WTC11 (cell line): ENCODE measurements at regions not wholly inside any gene's neighbourhood (a gene's known extent, or its start where the extent isn't known, plus 50 kb on each side); places are given as distances from the start of the nearest gene placed in this dataset.

Experiments
- ATAC-seq: fragments of 200-7000 bp; cut with Tn5 transposase; 2 replicates; pipeline ENCODE4 v1.10.0; 2021; ENCODE audit warnings: mild to moderate bottlenecking, moderate library complexity
- CTCF ChIA-PET: fragments of 300-600 bp; sonication (Branson Sonifier 250); formaldehyde crosslinking; loops from one replicate; lab custom pipeline; 2021; ENCODE audit warnings: antibody characterized with exemption; lab: Charles Lee
- POLR2A ChIA-PET: fragments of 350-600 bp; sonication (Branson Sonifier 250); formaldehyde crosslinking; loops from one replicate; lab custom pipeline; 2021; ENCODE audit warnings: antibody characterized with exemption; lab: Charles Lee
- DNase-seq: peaks from one replicate; pipeline ENCODE4 v3.0.0; 2021; ENCODE audit warnings: low spot score
- H3K27ac Mint-ChIP-seq: 2 replicates; pipeline ENCODE4 v1.8.0; 2021; ENCODE audit warnings: mixed read lengths
- H3K27me3 Mint-ChIP-seq: 2 replicates; pipeline ENCODE4 v1.8.0; 2021; ENCODE audit warnings: low read depth, mild to moderate bottlenecking, moderate library complexity, mixed read lengths
- H3K36me3 Mint-ChIP-seq: 2 replicates; pipeline ENCODE4 v1.8.0; 2021; ENCODE audit warnings: mixed read lengths
- H3K4me1 Mint-ChIP-seq: 2 replicates; pipeline ENCODE4 v1.8.0; 2022; ENCODE audit warnings: mixed read lengths
- H3K4me3 Mint-ChIP-seq: 2 replicates; pipeline ENCODE4 v1.8.0; 2021; ENCODE audit warnings: mild to moderate bottlenecking, moderate library complexity, mixed read lengths
- H3K9me3 Mint-ChIP-seq: 2 replicates; pipeline ENCODE4 v1.8.0; 2021; ENCODE audit warnings: mixed read lengths
- CREM ChIP-seq: sonication (generic); formaldehyde crosslinking; IDR thresholded peaks from 2 replicates; pipeline ENCODE4 v1.8.1; 2022; ENCODE audit warnings: mild to moderate bottlenecking, missing genetic modification reagents, moderate library complexity
- FOXP1 ChIP-seq: sonication (generic); formaldehyde crosslinking; IDR thresholded peaks from 2 replicates; pipeline ENCODE4 v1.8.0; 2022; ENCODE audit warnings: missing genetic modification reagents, mild to moderate bottlenecking, moderate library complexity, borderline replicate concordance
- KAT7 ChIP-seq: sonication (generic); formaldehyde crosslinking; IDR thresholded peaks from 2 replicates; pipeline ENCODE4 v1.8.1; 2023; ENCODE audit warnings: missing genetic modification reagents, mild to moderate bottlenecking, borderline replicate concordance
- MXD4 ChIP-seq: fragments of 250-450 bp; sonication (Bioruptor Pico); IDR thresholded peaks from 2 replicates; pipeline ENCODE4 v1.8.0; 2021; ENCODE audit warnings: mild to moderate bottlenecking, moderate library complexity, borderline replicate concordance
- RORB ChIP-seq: fragments of 250-450 bp; sonication (Bioruptor Pico); IDR thresholded peaks from 2 replicates; pipeline ENCODE4 v1.9.0; 2021; ENCODE audit warnings: mild to moderate bottlenecking
- SMAD3 ChIP-seq: sonication (generic); formaldehyde crosslinking; IDR thresholded peaks from 2 replicates; pipeline ENCODE4 v1.8.0; 2022; ENCODE audit warnings: missing genetic modification reagents, mild to moderate bottlenecking, borderline replicate concordance
- SP1 ChIP-seq: sonication (generic); formaldehyde crosslinking; conservative IDR thresholded peaks from 2 replicates; pipeline ENCODE4 v1.8.1; 2022; ENCODE audit warnings: missing genetic modification reagents
- ZNF121 ChIP-seq: sonication (generic); formaldehyde crosslinking; IDR thresholded peaks from 2 replicates; pipeline ENCODE4 v1.8.0; 2023; ENCODE audit warnings: missing genetic modification reagents
- ZNF232 ChIP-seq: sonication (generic); formaldehyde crosslinking; IDR thresholded peaks from 2 replicates; pipeline ENCODE4 v1.8.0; 2022; ENCODE audit warnings: mild to moderate bottlenecking, missing genetic modification reagents
- TF ChIP-seq, protein P1 (sequence below): sonication (generic); formaldehyde crosslinking; IDR thresholded peaks from 2 replicates; pipeline ENCODE4 v1.8.0; 2023; ENCODE audit warnings: missing genetic modification reagents, mild to moderate bottlenecking, borderline replicate concordance
- TF ChIP-seq, protein P2 (sequence below): fragments of 250-450 bp; sonication (Bioruptor Pico); IDR thresholded peaks from 2 replicates; pipeline ENCODE4 v1.9.0; 2021; ENCODE audit warnings: mild to moderate bottlenecking
- TF ChIP-seq, protein P3 (sequence below): fragments of 250-450 bp; sonication (Bioruptor Pico); IDR thresholded peaks from 2 replicates; pipeline ENCODE4 v1.9.0; 2021; ENCODE audit warnings: moderate library complexity, mild to moderate bottlenecking, inconsistent platforms, borderline replicate concordance
- TF ChIP-seq, protein P4 (sequence below): sonication (generic); formaldehyde crosslinking; IDR thresholded peaks from 2 replicates; pipeline ENCODE4 v1.8.1; 2023; ENCODE audit warnings: mild to moderate bottlenecking, missing genetic modification reagents, moderate library complexity
- TF ChIP-seq, protein P5 (sequence below): sonication (generic); formaldehyde crosslinking; IDR thresholded peaks from 2 replicates; pipeline ENCODE4 v1.8.0; 2022; ENCODE audit warnings: mild to moderate bottlenecking, missing genetic modification reagents
- TF ChIP-seq, protein P6 (sequence below): sonication (generic); formaldehyde crosslinking; IDR thresholded peaks from 2 replicates; pipeline ENCODE4 v1.8.1; 2022; ENCODE audit warnings: mild to moderate bottlenecking, missing genetic modification reagents, moderate library complexity, borderline replicate concordance
- TF ChIP-seq, protein P7 (sequence below): sonication (generic); formaldehyde crosslinking; IDR thresholded peaks from 2 replicates; pipeline ENCODE4 v1.8.1; 2022; ENCODE audit warnings: mild to moderate bottlenecking, moderate library complexity, missing genetic modification reagents

DNA sequence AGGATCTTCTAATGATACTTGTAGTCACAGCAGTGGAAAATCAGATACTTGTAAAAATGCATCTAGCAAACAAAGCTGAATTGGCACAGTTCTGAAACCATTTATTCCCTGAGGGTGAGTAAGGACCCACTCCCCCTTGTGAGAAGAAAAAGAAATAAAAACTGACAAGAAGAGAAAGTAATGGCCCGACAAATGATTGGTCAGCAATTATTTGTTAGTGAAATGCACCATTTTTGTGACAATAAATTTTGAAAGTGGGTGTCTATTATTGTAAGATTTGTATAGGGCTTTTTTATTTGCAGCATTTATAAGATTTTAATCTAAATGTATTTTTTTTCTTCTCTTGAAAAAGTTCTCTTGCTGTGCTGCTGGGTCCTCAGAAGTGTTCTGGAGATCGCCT is 600.8 kb downstream of the STK39 start (continued):
- TF ChIP-seq, protein P1, sequence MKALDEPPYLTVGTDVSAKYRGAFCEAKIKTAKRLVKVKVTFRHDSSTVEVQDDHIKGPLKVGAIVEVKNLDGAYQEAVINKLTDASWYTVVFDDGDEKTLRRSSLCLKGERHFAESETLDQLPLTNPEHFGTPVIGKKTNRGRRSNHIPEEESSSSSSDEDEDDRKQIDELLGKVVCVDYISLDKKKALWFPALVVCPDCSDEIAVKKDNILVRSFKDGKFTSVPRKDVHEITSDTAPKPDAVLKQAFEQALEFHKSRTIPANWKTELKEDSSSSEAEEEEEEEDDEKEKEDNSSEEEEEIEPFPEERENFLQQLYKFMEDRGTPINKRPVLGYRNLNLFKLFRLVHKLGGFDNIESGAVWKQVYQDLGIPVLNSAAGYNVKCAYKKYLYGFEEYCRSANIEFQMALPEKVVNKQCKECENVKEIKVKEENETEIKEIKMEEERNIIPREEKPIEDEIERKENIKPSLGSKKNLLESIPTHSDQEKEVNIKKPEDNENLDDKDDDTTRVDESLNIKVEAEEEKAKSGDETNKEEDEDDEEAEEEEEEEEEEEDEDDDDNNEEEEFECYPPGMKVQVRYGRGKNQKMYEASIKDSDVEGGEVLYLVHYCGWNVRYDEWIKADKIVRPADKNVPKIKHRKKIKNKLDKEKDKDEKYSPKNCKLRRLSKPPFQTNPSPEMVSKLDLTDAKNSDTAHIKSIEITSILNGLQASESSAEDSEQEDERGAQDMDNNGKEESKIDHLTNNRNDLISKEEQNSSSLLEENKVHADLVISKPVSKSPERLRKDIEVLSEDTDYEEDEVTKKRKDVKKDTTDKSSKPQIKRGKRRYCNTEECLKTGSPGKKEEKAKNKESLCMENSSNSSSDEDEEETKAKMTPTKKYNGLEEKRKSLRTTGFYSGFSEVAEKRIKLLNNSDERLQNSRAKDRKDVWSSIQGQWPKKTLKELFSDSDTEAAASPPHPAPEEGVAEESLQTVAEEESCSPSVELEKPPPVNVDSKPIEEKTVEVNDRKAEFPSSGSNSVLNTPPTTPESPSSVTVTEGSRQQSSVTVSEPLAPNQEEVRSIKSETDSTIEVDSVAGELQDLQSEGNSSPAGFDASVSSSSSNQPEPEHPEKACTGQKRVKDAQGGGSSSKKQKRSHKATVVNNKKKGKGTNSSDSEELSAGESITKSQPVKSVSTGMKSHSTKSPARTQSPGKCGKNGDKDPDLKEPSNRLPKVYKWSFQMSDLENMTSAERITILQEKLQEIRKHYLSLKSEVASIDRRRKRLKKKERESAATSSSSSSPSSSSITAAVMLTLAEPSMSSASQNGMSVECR (CRISPR knock-in tag), result no peak

DNA sequence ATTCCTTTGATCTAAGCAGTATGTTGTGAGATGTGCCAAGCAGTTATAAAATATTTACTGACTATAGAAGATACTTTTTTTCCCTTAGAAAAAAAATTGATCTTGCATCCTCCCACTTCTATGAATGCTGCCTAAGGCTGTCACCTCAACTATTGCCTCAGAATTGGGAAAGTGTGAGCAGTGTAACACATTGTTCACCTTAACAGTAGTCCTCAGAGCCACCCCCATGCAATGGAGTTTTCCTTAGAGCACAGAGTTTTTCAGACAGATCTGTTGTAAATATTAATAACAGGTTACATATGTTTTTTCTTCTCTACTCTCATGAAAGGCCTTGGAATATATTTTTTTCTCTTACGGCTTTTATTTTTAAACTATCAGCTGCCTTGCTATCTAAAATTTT is 607.3 kb downstream of the STK39 start:
- ATAC-seq (no peak), DNase-seq (no peak)
- no peaks in the 10 kb centered on the region for H3K27me3 Mint-ChIP-seq
- H3K9me3 Mint-ChIP-seq, result peaks cover 11% of the 10 kb centered on the region
- no peak overlapping the region for H3K27ac Mint-ChIP-seq
- no peaks in the 10 kb centered on the region for H3K4me1 Mint-ChIP-seq
- no peak overlapping the region for H3K4me3 Mint-ChIP-seq
- TF ChIP-seq ZNF121 (no peak), KAT7 (CRISPR knock-in tag) (no peak), SMAD3 (no peak), CREM (CRISPR knock-in tag) (no peak), FOXP1 (CRISPR knock-in tag) (no peak), SP1 (CRISPR knock-in tag) (no peak), RORB (CRISPR knock-in tag) (no peak), MXD4 (CRISPR knock-in tag) (no peak), ZNF232 (CRISPR knock-in tag) (no peak)
- TF ChIP-seq, protein P2, sequence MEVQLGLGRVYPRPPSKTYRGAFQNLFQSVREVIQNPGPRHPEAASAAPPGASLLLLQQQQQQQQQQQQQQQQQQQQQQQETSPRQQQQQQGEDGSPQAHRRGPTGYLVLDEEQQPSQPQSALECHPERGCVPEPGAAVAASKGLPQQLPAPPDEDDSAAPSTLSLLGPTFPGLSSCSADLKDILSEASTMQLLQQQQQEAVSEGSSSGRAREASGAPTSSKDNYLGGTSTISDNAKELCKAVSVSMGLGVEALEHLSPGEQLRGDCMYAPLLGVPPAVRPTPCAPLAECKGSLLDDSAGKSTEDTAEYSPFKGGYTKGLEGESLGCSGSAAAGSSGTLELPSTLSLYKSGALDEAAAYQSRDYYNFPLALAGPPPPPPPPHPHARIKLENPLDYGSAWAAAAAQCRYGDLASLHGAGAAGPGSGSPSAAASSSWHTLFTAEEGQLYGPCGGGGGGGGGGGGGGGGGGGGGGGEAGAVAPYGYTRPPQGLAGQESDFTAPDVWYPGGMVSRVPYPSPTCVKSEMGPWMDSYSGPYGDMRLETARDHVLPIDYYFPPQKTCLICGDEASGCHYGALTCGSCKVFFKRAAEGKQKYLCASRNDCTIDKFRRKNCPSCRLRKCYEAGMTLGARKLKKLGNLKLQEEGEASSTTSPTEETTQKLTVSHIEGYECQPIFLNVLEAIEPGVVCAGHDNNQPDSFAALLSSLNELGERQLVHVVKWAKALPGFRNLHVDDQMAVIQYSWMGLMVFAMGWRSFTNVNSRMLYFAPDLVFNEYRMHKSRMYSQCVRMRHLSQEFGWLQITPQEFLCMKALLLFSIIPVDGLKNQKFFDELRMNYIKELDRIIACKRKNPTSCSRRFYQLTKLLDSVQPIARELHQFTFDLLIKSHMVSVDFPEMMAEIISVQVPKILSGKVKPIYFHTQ (CRISPR knock-in tag), result no peak
- TF ChIP-seq, protein P3, sequence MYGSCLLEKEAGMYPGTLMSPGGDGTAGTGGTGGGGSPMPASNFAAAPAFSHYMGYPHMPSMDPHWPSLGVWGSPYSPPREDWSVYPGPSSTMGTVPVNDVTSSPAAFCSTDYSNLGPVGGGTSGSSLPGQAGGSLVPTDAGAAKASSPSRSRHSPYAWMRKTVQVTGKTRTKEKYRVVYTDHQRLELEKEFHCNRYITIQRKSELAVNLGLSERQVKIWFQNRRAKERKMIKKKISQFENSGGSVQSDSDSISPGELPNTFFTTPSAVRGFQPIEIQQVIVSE (CRISPR knock-in tag), result no peak
- TF ChIP-seq, protein P4, sequence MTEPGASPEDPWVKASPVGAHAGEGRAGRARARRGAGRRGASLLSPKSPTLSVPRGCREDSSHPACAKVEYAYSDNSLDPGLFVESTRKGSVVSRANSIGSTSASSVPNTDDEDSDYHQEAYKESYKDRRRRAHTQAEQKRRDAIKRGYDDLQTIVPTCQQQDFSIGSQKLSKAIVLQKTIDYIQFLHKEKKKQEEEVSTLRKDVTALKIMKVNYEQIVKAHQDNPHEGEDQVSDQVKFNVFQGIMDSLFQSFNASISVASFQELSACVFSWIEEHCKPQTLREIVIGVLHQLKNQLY, result no peak
- TF ChIP-seq, protein P5, sequence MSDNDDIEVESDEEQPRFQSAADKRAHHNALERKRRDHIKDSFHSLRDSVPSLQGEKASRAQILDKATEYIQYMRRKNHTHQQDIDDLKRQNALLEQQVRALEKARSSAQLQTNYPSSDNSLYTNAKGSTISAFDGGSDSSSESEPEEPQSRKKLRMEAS (CRISPR knock-in tag), result no peak
- H3K36me3 Mint-ChIP-seq, result peaks cover 7% of the 10 kb centered on the region; the same call in 1 of the 2 replicates
- CTCF ChIA-PET, result interaction anchor here (1.1 kb wide), 1 partner anchor 14 kb away, joined by 3 read pairs; no protein-coding TSS in a partner anchor
- POLR2A ChIA-PET, result no interaction called here

DNA sequence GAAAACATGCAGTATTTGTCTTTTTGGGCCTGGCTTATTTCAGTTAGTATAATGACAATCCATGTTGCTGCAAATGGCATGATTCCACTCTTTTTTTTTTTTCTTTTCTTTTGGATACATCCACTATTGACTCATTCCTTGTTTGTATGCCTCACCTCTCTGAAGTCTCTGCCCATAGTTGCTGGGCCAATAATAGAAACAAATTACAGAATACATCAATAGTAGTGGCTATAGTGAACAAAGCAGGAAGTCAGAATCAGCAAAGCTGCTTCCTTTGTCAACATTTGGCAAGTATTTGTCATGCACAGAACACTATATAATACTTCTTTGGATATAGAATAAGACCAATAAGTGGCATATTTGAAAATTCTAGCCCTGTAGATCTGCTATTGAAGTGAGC is 609.7 kb downstream of the STK39 start:
- POLR2A ChIA-PET, result no interaction called here
- Mint-ChIP-seq H3K9me3 (peaks cover 29% of the 10 kb centered on the region), H3K4me1 (no peaks in the 10 kb centered on the region), H3K36me3 (peaks cover 17% of the 10 kb centered on the region), H3K4me3 (no peak overlapping the region), H3K27ac (no peak overlapping the region), H3K27me3 (peaks cover 12% of the 10 kb centered on the region)
- DNase-seq, result no peak
- no peak for ATAC-seq
- CTCF ChIA-PET, result interaction anchor here (0.8 kb wide), 1 partner anchor 481 kb away, joined by 3 read pairs; no protein-coding TSS in a partner anchor
- TF ChIP-seq, protein P1 (CRISPR knock-in tag), result no peak
- TF ChIP-seq, protein P6, sequence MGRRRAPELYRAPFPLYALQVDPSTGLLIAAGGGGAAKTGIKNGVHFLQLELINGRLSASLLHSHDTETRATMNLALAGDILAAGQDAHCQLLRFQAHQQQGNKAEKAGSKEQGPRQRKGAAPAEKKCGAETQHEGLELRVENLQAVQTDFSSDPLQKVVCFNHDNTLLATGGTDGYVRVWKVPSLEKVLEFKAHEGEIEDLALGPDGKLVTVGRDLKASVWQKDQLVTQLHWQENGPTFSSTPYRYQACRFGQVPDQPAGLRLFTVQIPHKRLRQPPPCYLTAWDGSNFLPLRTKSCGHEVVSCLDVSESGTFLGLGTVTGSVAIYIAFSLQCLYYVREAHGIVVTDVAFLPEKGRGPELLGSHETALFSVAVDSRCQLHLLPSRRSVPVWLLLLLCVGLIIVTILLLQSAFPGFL, result no peak
- TF ChIP-seq, protein P7, sequence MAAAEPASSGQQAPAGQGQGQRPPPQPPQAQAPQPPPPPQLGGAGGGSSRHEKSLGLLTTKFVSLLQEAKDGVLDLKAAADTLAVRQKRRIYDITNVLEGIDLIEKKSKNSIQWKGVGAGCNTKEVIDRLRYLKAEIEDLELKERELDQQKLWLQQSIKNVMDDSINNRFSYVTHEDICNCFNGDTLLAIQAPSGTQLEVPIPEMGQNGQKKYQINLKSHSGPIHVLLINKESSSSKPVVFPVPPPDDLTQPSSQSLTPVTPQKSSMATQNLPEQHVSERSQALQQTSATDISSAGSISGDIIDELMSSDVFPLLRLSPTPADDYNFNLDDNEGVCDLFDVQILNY (CRISPR knock-in tag), result no peak
